Pancreas (tissue), 10 donors: ENCODE measurements at regions not wholly inside any gene's neighbourhood (a gene's known extent, or its start where the extent isn't known, plus 50 kb on each side); places are given as distances from the start of the nearest gene placed in this dataset.

ENCODE experiments used
- ATAC-seq, 4 donors: fragments of 200-7000 bp; cut with Tn5 transposase; one replicate each; pipeline versions ENCODE4 v1.8.0 to v1.9.1; 2020; ENCODE audit warnings: mild to moderate bottlenecking in 4 of 4, moderate library complexity in 4 of 4
- DNase-seq, 6 donors: peaks; one replicate each; pipeline ENCODE4 v3.0.0-alpha.2; 2020
- FAIRE-seq: peaks from 2 replicates; lab custom pipeline; 2012; peaks lifted over from hg19 to GRCh38; lab: Jason Lieb, UNC
- H3K27ac ChIP-seq, 4 donors: fragments of 200-600 bp; sonication (generic); 1 replicate in 3 of 4; 2 replicates in 1 of 4; pipeline versions ENCODE4 v1.5.0 to v1.8.0; 2020
- H3K27me3 ChIP-seq, 4 donors: fragments of 200-600 bp; one replicate each; pipeline ENCODE4 v1.8.0; 2021
- H3K36me3 ChIP-seq, 3 donors: fragments of 200-600 bp; sonication (generic) in 1 of 3; one replicate each; pipeline versions ENCODE4 v1.5.0 to v1.8.0; 2020 to 2021
- H3K4me1 ChIP-seq, 3 donors: fragments of 200-600 bp; one replicate each; pipeline ENCODE4 v1.8.0; 2021
- H3K4me3 ChIP-seq, 4 donors: fragments of 200-600 bp; sonication (generic) in 2 of 4; one replicate each; pipeline versions ENCODE4 v1.5.0 to v1.8.0; 2020 to 2021
- H3K9me3 ChIP-seq, 4 donors: fragments of 200-600 bp; one replicate each; pipeline ENCODE4 v1.8.0; 2021
- WGBS, 2 donors: extraction: QIAGEN DNeasy Blood & Tissue Kit; methylation state at CpG; one replicate each; pipeline ENCODE4 v1.1.7; 2013; 5-methylcytosine and 5-hydroxymethylcytosine counted together
- intact Hi-C, 3 donors: fragments of 100-400 bp; cut with DNase I; formaldehyde crosslinking; loops; one replicate each; pipeline versions ENCODE4 v1.11.1 to v1.14.2; 2022
- TF ChIP-seq, protein P1 (sequence below), 4 donors: fragments of 200-600 bp; sonication (generic) in 3 of 4; IDR thresholded peaks; one replicate each; pipeline versions ENCODE4 v1.5.0 to v1.8.0; 2021; ENCODE audit warnings: antibody characterized with exemption in 4 of 4
- donor health status: healthy with polysubstance abuse.
- donor health status: DM: no; HTN: no; CAD: no; lungs with moderate emphysema.
- donor health status: DM: no; HTN: no; CAD: no.
- donor health status: control.
- donor health status: control.
- donor health status: Bipolar disorder and iron deficiency.
- donor health status: DM: yes; HTN: yes; CAD: no.
- donor health status: DM: no; HTN: no; CAD: no.
- donor health status: DM: no; HTN: no; CAD: no.
- donor health status: DM: yes; HTN: yes; CAD: no.

GRCh38 chr17:65368341-65368740, 193.1 kb downstream of the AXIN2 start:
- Histone ChIP-seq H3K9me3 (no peaks in the 10 kb centered on the region), H3K27ac (no peak overlapping the region), H3K27me3 (no peaks in the 10 kb centered on the region), H3K36me3 (no peaks in the 10 kb centered on the region), H3K4me3 (no peak overlapping the region), H3K4me1 (no peaks in the 10 kb centered on the region)
- 85 to 90% methylated on average over 4 of the region's 4 CpGs for WGBS, 2 donors
- TF ChIP-seq, protein P1, sequence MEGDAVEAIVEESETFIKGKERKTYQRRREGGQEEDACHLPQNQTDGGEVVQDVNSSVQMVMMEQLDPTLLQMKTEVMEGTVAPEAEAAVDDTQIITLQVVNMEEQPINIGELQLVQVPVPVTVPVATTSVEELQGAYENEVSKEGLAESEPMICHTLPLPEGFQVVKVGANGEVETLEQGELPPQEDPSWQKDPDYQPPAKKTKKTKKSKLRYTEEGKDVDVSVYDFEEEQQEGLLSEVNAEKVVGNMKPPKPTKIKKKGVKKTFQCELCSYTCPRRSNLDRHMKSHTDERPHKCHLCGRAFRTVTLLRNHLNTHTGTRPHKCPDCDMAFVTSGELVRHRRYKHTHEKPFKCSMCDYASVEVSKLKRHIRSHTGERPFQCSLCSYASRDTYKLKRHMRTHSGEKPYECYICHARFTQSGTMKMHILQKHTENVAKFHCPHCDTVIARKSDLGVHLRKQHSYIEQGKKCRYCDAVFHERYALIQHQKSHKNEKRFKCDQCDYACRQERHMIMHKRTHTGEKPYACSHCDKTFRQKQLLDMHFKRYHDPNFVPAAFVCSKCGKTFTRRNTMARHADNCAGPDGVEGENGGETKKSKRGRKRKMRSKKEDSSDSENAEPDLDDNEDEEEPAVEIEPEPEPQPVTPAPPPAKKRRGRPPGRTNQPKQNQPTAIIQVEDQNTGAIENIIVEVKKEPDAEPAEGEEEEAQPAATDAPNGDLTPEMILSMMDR (IDR thresholded peaks at IDR 0.05): no peak
- no peak for ATAC-seq
- no peak for FAIRE-seq
- intact Hi-C loops: no loop called here
- no peak for DNase-seq

DNA sequence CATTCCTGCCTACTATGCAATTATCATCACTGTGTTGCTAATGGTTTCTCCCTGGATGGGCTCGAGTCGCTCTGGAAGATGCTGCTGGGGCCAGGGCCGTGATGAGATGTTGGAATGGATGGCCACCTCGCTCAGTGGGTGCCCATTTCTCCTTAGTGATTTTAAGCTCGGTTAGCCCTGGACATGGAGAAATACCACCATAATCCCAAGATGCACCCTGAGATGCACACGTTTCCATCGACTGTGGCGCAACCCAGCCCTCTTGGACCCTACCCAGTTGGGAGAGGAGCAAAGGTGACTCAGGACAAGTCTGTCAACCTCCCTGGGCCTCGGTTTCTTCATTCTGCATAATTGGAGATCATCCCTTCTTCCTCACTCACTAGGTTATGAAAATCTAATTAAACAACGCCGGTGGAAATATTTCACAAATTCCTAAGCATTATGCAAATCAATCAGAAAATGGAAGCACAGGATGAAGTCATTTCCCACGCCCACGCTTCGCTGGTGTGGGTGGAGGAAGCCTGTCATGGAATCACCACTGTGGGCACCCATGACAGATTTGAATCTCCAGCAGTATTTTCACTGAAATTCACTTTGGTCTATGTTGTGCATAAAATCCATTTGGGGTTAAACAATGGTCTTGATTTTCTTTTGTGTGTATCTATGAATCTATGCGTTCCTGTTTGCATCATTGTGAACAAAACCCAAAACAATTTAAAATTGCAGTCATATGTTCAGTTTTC, 195.2 kb downstream of the AXIN2 start:
- H3K36me3 ChIP-seq: no peaks in the 10 kb centered on the region
- H3K4me1 ChIP-seq: no peaks in the 10 kb centered on the region
- H3K9me3 ChIP-seq: no peaks in the 10 kb centered on the region
- no peak overlapping the region for H3K27ac ChIP-seq
- 83 to 86% methylated on average over 15 of the region's 15 CpGs for WGBS, 2 donors
- H3K4me3 ChIP-seq: no peak overlapping the region
- FAIRE-seq (no peak), ATAC-seq (no peak), DNase-seq (no peak)
- H3K27me3 ChIP-seq: no peaks in the 10 kb centered on the region
- intact Hi-C loops: no loop called here
- TF ChIP-seq, protein P1 (IDR thresholded peaks at IDR 0.05): no peak

DNA sequence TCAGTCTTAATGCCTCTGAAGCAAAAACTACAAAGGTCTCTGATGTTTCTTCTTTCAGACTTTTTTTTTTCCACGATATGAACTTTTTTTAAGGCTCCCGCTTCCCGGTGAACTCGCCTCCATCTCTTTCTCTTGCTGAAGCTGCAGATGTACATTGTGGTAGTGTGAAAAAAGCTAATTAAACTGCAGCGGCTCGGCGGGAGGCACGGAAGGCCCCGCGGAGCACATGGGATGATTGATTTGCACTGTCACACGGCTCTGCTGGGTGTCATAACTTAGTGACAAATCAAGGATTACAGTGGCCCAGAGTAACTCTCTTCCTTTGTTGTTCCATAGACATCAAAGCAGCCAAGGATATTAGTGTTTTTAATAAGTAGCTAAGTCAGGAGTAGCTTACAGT, 196.3 kb downstream of the AXIN2 start:
- intact Hi-C loops: no loop called here

DNA sequence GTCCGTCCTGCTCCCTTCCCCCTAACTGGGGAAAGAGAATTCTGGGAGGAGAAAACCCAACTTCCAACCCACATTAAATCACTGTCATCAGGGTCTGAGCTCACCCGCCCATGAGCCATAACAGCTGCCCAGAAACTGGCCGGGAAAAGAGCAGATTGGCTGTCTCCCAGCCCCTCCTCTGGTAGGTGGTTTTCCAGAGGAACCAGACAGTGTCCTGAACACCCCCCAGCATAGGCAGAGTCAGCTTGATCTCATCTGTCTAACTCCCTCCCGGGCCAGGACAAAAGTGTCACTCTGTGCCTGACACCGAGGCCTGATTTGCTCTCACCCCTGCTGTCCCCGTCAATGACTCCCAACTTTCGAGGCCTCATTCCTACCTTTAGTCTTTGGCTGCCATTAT, 197.0 kb downstream of the AXIN2 start:
- H3K4me1 ChIP-seq: no peaks in the 10 kb centered on the region
- ATAC-seq: peak in 1 of 4 donors; percentile 12
- DNase-seq: no peak
- no peaks in the 10 kb centered on the region for H3K27me3 ChIP-seq
- peak overlapping the region in 1 of 4 donors; percentile 12 for H3K27ac ChIP-seq
- no peaks in the 10 kb centered on the region for H3K9me3 ChIP-seq
- TF ChIP-seq, protein P1 (IDR thresholded peaks at IDR 0.05): no peak
- intact Hi-C loops: no loop called here
- H3K4me3 ChIP-seq: no peak overlapping the region
- FAIRE-seq: no peak
- H3K36me3 ChIP-seq: no peaks in the 10 kb centered on the region
- WGBS, 2 donors: 68 to 72% methylated on average over 7 of the region's 7 CpGs

More for the DNA sequence above, 196.3 kb downstream of the AXIN2 start:
- Histone ChIP-seq H3K27ac (peak overlapping the region in 1 of 4 donors; percentile 12), H3K4me3 (no peak overlapping the region), H3K9me3 (no peaks in the 10 kb centered on the region), H3K36me3 (no peaks in the 10 kb centered on the region), H3K27me3 (no peaks in the 10 kb centered on the region), H3K4me1 (no peaks in the 10 kb centered on the region)
- WGBS, 2 donors: 46% methylated on average over 11 of the region's 11 CpGs
- DNase-seq (no peak), FAIRE-seq (no peak), ATAC-seq (peak in 3 of 4 donors; percentile 29 to 62 (median 53))
- TF ChIP-seq, protein P1 (IDR thresholded peaks at IDR 0.05): no peak

DNA sequence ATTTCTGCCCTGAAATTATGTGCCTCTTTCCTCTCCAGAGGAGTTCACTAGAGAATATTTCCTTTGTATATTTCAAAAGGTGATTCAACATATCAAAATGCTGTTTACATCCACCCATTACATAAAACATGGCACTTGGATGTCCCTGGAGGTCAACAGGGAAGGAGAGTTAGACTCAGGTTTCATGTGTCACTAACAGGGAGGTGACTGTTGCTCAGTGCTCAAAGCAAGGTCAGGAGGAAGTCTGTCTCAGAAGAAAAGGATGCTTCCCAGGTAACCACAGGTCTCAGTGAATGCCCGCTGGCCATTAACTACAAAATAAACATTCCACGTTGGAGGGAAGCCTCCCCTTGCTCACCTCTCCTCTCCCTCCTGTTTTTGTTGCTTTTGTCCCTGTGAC, 198.6 kb downstream of the AXIN2 start:
- TF ChIP-seq, protein P1 (IDR thresholded peaks at IDR 0.05): no peak
- no peaks in the 10 kb centered on the region for H3K4me1 ChIP-seq
- intact Hi-C loops: no loop called here
- DNase-seq (no peak), FAIRE-seq (no peak), ATAC-seq (no peak)
- no peaks in the 10 kb centered on the region for H3K27me3 ChIP-seq
- H3K4me3 ChIP-seq: no peak overlapping the region
- H3K36me3 ChIP-seq: no peaks in the 10 kb centered on the region
- 39 to 44% methylated on average over 2 of the region's 2 CpGs for WGBS, 2 donors
- H3K27ac ChIP-seq: no peak overlapping the region
- H3K9me3 ChIP-seq: no peaks in the 10 kb centered on the region
